SU-DHL-6 (cell line): ENCODE measurements at regions not wholly inside any gene's neighbourhood (a gene's known extent, or its start where the extent isn't known, plus 50 kb on each side); places are given as distances from the start of the nearest gene placed in this dataset.

ENCODE experiments used
- H2AFZ ChIP-seq: fragments of 200-600 bp; sonication (generic); 2 replicates; pipeline ENCODE4 v1.6.1; 2014; ENCODE audit warnings: low read depth, mild to moderate bottlenecking, moderate library complexity, mixed read lengths, antibody characterized with exemption, low read length; ENCODE audit not compliant: severe bottlenecking
- H3F3A ChIP-seq: fragments of 200-600 bp; shearing (Covaris generic); 2 replicates; pipeline ENCODE4 v1.6.0; 2016; ENCODE audit warnings: antibody characterized with exemption, mild to moderate bottlenecking; ENCODE audit not compliant: insufficient read depth
- H3K27ac ChIP-seq: fragments of 200-600 bp; sonication (generic); 2 replicates; pipeline ENCODE4 v1.5.1; 2016; ENCODE audit warnings: low read depth, mild to moderate bottlenecking, low read length, moderate library complexity, mixed read lengths
- H3K27me3 ChIP-seq: fragments of 200-600 bp; sonication (generic), shearing (Covaris generic); 2 replicates; pipeline ENCODE4 v1.6.0; 2014; ENCODE audit warnings: mild to moderate bottlenecking, low read length
- H3K36me3 ChIP-seq: fragments of 200-600 bp; sonication (generic); 2 replicates; pipeline ENCODE4 v1.6.1; 2014; ENCODE audit warnings: mild to moderate bottlenecking, low read length, mixed read lengths
- H3K4me2 ChIP-seq: fragments of 300-600, 200-600 bp; shearing (Covaris generic), sonication (generic); 2 replicates; pipeline ENCODE4 v1.6.0; 2014; ENCODE audit warnings: low read length, low read depth, mild to moderate bottlenecking; ENCODE audit not compliant: poor library complexity, severe bottlenecking
- H3K4me3 ChIP-seq: fragments of 200-600 bp; sonication (generic); 2 replicates; pipeline ENCODE4 v1.5.1; 2014; ENCODE audit warnings: antibody characterized with exemption, low read length, mild to moderate bottlenecking, mixed read lengths; ENCODE audit not compliant: insufficient read depth, poor library complexity, severe bottlenecking
- H3K79me2 ChIP-seq: fragments of 200-600 bp; sonication (generic); 2 replicates; pipeline ENCODE4 v1.6.1; 2014; ENCODE audit warnings: mild to moderate bottlenecking, low read length, moderate library complexity; ENCODE audit not compliant: insufficient read depth
- H3K9ac ChIP-seq: fragments of 200-600 bp; sonication (generic); 2 replicates; pipeline ENCODE4 v1.7.0; 2014; ENCODE audit warnings: mild to moderate bottlenecking, low read length
- H3K9me2 ChIP-seq: fragments of 200-600 bp; sonication (generic); replicated peaks from 2 replicates; pipeline ENCODE4 v1.6.1; 2014; ENCODE audit warnings: low read length; ENCODE audit not compliant: insufficient read depth
- H3K9me3 ChIP-seq: fragments of 200-600 bp; sonication (generic); 2 replicates; pipeline ENCODE4 v1.6.1; 2014; ENCODE audit warnings: low read length, mixed read lengths; ENCODE audit not compliant: insufficient read depth
- H4K20me1 ChIP-seq: fragments of 200-600 bp; sonication (generic); 2 replicates; pipeline ENCODE4 v1.6.1; 2014; ENCODE audit warnings: low read depth, mild to moderate bottlenecking, antibody characterized with exemption, low read length, moderate library complexity, mixed read lengths
- EZH2phosphoT487 ChIP-seq: fragments of 200-600 bp; sonication (generic), shearing (Covaris generic); conservative IDR thresholded peaks from 2 replicates; pipeline ENCODE4 v1.6.1; 2018; ENCODE audit warnings: mild to moderate bottlenecking, antibody characterized with exemption, low read length, moderate library complexity, mixed read lengths
- TF ChIP-seq, protein P1 (sequence below): fragments of 200-600 bp; sonication (generic); IDR thresholded peaks from one replicate; pipeline ENCODE4 v1.5.1; 2017; ENCODE audit warnings: antibody characterized with exemption, mild to moderate bottlenecking, low read length, moderate library complexity; ENCODE audit not compliant: insufficient read depth, poor library complexity, severe bottlenecking

DNA sequence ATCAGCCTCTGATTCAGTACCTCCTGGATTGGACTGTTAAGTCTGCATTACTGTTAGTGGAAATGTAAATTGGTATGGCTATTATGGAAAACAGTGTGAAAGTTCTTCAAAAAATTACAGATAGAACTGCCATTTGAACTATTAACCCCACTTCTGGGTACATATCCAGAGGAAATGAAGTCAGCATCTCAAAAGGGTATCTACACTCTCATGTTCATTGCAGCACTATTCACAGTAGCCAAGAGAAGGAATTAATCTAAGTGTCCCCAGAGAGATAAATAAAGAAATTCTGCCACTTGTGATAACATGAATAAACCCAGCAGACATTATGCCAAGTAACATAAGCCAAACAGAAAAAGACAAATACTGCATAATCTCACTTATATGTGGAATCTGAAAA, 676.0 kb downstream of the PLA2G4A start:
- no peaks in the 10 kb centered on the region for H3K36me3 ChIP-seq
- TF ChIP-seq, protein P1, sequence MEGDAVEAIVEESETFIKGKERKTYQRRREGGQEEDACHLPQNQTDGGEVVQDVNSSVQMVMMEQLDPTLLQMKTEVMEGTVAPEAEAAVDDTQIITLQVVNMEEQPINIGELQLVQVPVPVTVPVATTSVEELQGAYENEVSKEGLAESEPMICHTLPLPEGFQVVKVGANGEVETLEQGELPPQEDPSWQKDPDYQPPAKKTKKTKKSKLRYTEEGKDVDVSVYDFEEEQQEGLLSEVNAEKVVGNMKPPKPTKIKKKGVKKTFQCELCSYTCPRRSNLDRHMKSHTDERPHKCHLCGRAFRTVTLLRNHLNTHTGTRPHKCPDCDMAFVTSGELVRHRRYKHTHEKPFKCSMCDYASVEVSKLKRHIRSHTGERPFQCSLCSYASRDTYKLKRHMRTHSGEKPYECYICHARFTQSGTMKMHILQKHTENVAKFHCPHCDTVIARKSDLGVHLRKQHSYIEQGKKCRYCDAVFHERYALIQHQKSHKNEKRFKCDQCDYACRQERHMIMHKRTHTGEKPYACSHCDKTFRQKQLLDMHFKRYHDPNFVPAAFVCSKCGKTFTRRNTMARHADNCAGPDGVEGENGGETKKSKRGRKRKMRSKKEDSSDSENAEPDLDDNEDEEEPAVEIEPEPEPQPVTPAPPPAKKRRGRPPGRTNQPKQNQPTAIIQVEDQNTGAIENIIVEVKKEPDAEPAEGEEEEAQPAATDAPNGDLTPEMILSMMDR: no peak
- TF ChIP-seq EZH2phosphoT487: no peak

DNA sequence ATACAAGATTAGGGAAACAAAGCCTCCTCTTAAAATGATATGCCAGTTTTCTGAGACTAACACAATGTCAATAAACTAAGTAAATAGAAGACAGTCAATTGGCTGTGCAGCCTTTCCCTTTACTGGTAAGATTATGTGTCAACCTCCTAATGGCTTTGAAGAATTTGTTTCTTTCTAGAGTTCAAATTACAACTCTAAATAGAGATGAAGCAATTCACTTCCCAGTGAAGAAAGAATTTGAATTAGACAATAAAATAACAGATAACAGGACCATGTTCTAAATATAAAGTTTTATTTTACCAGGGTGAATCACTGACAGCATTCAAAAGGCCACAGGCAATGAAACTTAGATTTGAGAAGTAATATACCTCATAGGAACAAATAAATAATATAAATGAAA, 680.3 kb downstream of the PLA2G4A start:
- no peak overlapping the region for H2AFZ ChIP-seq
- TF ChIP-seq, protein P1: no peak
- TF ChIP-seq EZH2phosphoT487: no peak
- H3K4me2 ChIP-seq: no peak overlapping the region
- H3K79me2 ChIP-seq: no peaks in the 10 kb centered on the region
- H3K27me3 ChIP-seq: no peaks in the 10 kb centered on the region
- H3K27ac ChIP-seq: no peak overlapping the region
- H3K9me2 ChIP-seq: no peaks in the 10 kb centered on the region
- no peaks in the 10 kb centered on the region for H3F3A ChIP-seq
- no peak overlapping the region for H3K9ac ChIP-seq
- no peak overlapping the region for H3K4me3 ChIP-seq
- H3K9me3 ChIP-seq: no peaks in the 10 kb centered on the region
- H3K36me3 ChIP-seq: no peaks in the 10 kb centered on the region
- no peaks in the 10 kb centered on the region for H4K20me1 ChIP-seq

More for the DNA sequence above, 676.0 kb downstream of the PLA2G4A start:
- Histone ChIP-seq H3K9ac (no peak overlapping the region), H3K9me3 (no peaks in the 10 kb centered on the region), H3F3A (no peaks in the 10 kb centered on the region), H3K4me2 (no peak overlapping the region), H2AFZ (no peak overlapping the region), H3K27me3 (no peaks in the 10 kb centered on the region), H3K9me2 (no peaks in the 10 kb centered on the region), H3K79me2 (no peaks in the 10 kb centered on the region), H3K27ac (no peak overlapping the region), H3K4me3 (no peak overlapping the region), H4K20me1 (no peaks in the 10 kb centered on the region)

DNA sequence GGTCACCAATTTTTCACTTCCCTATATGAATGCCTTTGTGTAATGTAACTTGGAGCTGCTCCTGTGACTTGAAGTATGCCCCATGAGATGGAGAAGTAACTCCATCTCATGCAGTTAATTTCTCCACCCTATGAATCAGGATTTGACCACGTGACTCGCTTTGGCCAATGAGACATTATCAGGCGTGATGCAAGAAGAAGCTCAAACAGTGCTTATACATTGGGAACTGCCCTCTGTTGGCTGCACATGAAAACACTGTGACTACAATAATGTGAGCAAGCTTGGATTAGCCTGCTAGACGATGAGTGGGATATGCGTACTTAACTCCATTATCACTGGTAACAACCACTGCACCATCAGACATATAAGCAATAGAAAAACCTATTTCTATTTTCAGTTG, 684.4 kb downstream of the PLA2G4A start:
- H3K9me3 ChIP-seq: no peaks in the 10 kb centered on the region
- no peak overlapping the region for H3K4me3 ChIP-seq
- TF ChIP-seq, protein P1: no peak
- no peak for TF ChIP-seq EZH2phosphoT487
- no peaks in the 10 kb centered on the region for H3K36me3 ChIP-seq
- H3K4me2 ChIP-seq: no peak overlapping the region
- H3K79me2 ChIP-seq: no peaks in the 10 kb centered on the region
- H3K9ac ChIP-seq: no peak overlapping the region
- no peaks in the 10 kb centered on the region for H3F3A ChIP-seq
- no peak overlapping the region for H2AFZ ChIP-seq
- no peaks in the 10 kb centered on the region for H3K9me2 ChIP-seq
- H4K20me1 ChIP-seq: no peaks in the 10 kb centered on the region
- H3K27me3 ChIP-seq: no peaks in the 10 kb centered on the region
- no peak overlapping the region for H3K27ac ChIP-seq
